Heart right ventricle (tissue), 16 donors: ENCODE measurements at regions not wholly inside any gene's neighbourhood (a gene's known extent, or its start where the extent isn't known, plus 50 kb on each side); places are given as distances from the start of the nearest gene placed in this dataset.
"Not testable (repeated sequence)": the region's sequence is repeated elsewhere in the genome, so short reads cannot be mapped to it uniquely, and the experiment has no call there.

Experiments
- ATAC-seq, 8 donors: fragments of 200-7000 bp; cut with Tn5 transposase; one replicate each; pipeline ENCODE4 v1.9.1; 2020; ENCODE audit warnings: mild to moderate bottlenecking in 8 of 8, moderate library complexity in 8 of 8, moderate number of reproducible peaks in 1 of 8
- DNase-seq, 2 donors: peaks; one replicate each; pipeline ENCODE4 v3.0.0-alpha.2; 2020
- H3K27ac ChIP-seq, 10 donors: fragments of 200-600 bp; sonication (generic) in 2 of 10; one replicate each; pipeline versions ENCODE4 v1.5.0 to v1.8.0; 2020 to 2022; ENCODE audit warnings: mild to moderate bottlenecking in 3 of 10
- H3K27me3 ChIP-seq, 7 donors: fragments of 200-600 bp; one replicate each; pipeline ENCODE4 v1.8.0; 2021 to 2022; ENCODE audit warnings: mild to moderate bottlenecking in 2 of 7
- H3K36me3 ChIP-seq, 9 donors: fragments of 200-600 bp; sonication (generic) in 1 of 9; one replicate each; pipeline versions ENCODE4 v1.5.0 to v1.8.0; 2020 to 2022; ENCODE audit warnings: mild to moderate bottlenecking in 2 of 9
- H3K4me1 ChIP-seq, 9 donors: fragments of 200-600 bp; sonication (generic) in 1 of 9; one replicate each; pipeline versions ENCODE4 v1.5.0 to v1.8.0; 2020 to 2022; ENCODE audit warnings: mild to moderate bottlenecking in 4 of 9
- H3K4me3 ChIP-seq, 10 donors: fragments of 200-600 bp; sonication (generic) in 2 of 10; one replicate each; pipeline versions ENCODE4 v1.5.0 to v1.8.0; 2020 to 2022; ENCODE audit warnings: mild to moderate bottlenecking in 7 of 10, moderate library complexity in 2 of 10
- H3K9me3 ChIP-seq, 11 donors: fragments of 200-600 bp in 10 of 11; sonication (generic) in 2 of 11; one replicate each; pipeline versions ENCODE4 v1.5.0 to v1.8.0; 2013 to 2022; ENCODE audit warnings: mild to moderate bottlenecking in 2 of 11, control low read depth in 1 of 11, moderate library complexity in 1 of 11
- WGBS, 2 donors: extraction: QIAGEN DNeasy Blood & Tissue Kit; methylation state at CpG; one replicate each; pipeline ENCODE4 v1.1.7; 2013; ENCODE audit warnings: inconsistent platforms in 1 of 2; 5-methylcytosine and 5-hydroxymethylcytosine counted together
- intact Hi-C, 10 donors: fragments of 100-400 bp; cut with DNase I; formaldehyde crosslinking; loops; one replicate each; pipeline versions ENCODE4 v1.11.1 to v1.14.2; 2022
- TF ChIP-seq, protein P1 (sequence below), 9 donors: fragments of 200-600 bp; sonication (generic) in 2 of 9; IDR thresholded peaks; one replicate each; pipeline versions ENCODE4 v1.5.0 to v1.8.0; 2021 to 2022; ENCODE audit warnings: antibody characterized with exemption in 9 of 9, mild to moderate bottlenecking in 5 of 9, moderate library complexity in 1 of 9
- donor health status: Arrhythmogenic right ventricular cardiomyopathy.
- donor health status: ischemic (EF 13 %, LVEDD 7.1; RV severe dilation, severe dysfunction).
- donor health status: healthy with polysubstance abuse.
- donor health status: DM: no; HTN: yes; CAD: no.
- donor health status: DM: no; HTN: no; CAD: no.
- donor health status: ischemic (EF 25% LVEDD 6.9; RV normal size, moderate dysfunction).
- donor health status: ischemic (EF 25% LVEDD 5.7; RV mildly dilated, moderate dysfunction).
- donor health status: healthy.
- donor health status: DM: yes; HTN: yes; CAD: no.
- donor health status: Ischemic cardiomyopathy.
- donor health status: ischemic (EF 35%, LVEDD 5.7; RV mildly dilated, moderate dysfunction).
- donor health status: nonischemic (EF 11% LVEDD 7.7; RV severe dilation, severe dysfunction).
- donor health status: DM: yes; HTN: yes; CAD: no.
- donor health status: PGD.
- donor health status: ischemic (EF 29% LVEDD 5.4; RV normal size, mild dysfunction).
- donor health status: nonischemic (EF 23%, LVEDD 6.1; RV moderate dilation, normal function).

DNA sequence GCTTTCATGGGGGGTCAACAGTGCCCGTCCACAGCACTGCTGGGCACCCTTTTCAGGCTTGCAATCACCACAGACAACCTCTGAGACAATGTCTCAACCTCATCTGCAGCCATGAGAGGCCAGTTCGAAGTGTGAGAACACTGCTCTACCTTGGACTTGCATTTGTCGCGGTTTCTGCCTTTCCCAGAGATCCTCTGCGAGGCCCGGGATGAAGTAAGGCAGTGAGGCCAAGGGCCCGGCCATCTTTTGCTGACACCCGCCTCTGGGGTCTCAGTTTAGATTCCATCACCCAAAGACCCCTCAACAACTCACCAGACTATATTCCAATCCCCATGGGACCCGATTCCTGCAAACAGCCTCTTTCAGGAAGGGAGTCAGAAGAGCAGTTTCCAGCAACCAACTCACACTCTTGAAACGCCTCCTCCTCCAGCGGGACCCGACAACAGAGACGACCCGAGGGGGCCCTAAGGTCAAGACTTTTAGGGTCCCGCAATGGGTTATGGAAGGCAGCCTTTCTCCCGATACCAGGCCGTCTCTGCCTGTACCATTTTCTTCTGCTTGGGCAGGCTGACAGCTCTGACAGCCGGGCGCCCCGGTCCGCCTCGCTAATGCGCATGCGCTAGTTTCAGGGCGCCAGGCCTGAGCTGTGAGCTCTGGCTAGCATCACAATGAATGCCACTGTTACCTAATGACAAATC lies 576.0 kb downstream of the KCNJ18 start:
- Histone ChIP-seq H3K4me3 (no peak overlapping the region), H3K36me3 (no peaks in the 10 kb centered on the region), H3K27me3 (no peaks in the 10 kb centered on the region), H3K9me3 (peaks cover 0 to 28% (median 0%) of the 10 kb centered on the region in 11 donors), H3K4me1 (no peaks in the 10 kb centered on the region), H3K27ac (no peak overlapping the region)
- intact Hi-C loops, result no loop called here
- DNase-seq, result no peak
- TF ChIP-seq, protein P1, sequence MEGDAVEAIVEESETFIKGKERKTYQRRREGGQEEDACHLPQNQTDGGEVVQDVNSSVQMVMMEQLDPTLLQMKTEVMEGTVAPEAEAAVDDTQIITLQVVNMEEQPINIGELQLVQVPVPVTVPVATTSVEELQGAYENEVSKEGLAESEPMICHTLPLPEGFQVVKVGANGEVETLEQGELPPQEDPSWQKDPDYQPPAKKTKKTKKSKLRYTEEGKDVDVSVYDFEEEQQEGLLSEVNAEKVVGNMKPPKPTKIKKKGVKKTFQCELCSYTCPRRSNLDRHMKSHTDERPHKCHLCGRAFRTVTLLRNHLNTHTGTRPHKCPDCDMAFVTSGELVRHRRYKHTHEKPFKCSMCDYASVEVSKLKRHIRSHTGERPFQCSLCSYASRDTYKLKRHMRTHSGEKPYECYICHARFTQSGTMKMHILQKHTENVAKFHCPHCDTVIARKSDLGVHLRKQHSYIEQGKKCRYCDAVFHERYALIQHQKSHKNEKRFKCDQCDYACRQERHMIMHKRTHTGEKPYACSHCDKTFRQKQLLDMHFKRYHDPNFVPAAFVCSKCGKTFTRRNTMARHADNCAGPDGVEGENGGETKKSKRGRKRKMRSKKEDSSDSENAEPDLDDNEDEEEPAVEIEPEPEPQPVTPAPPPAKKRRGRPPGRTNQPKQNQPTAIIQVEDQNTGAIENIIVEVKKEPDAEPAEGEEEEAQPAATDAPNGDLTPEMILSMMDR (IDR thresholded peaks at IDR 0.05), result no peak
- 63 to 75% methylated on average over 25 of the region's 25 CpGs for WGBS, 2 donors
- ATAC-seq, result no peak

DNA sequence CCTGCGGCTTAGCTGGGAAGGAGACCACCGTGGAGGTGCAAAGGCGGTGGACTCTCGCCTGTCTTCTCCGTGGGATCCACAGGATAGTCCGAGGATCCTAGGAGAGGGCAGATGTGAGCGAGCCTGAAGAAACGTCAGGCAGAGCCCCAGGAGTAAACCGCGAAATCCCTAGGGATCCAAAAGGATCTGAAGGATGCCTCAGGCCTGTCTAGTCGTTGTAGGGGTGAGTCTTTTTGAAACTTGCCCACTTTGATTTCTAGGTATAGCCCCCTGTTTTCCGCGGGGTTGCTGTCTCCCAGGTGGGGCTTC lies 576.5 kb downstream of the KCNJ18 start:
- intact Hi-C loops, result no loop called here
- peaks cover 0 to 23% (median 0%) of the 10 kb centered on the region in 11 donors for H3K9me3 ChIP-seq
- no peak overlapping the region for H3K4me3 ChIP-seq
- 58 to 69% methylated on average over 13 of the region's 13 CpGs for WGBS, 2 donors
- no peaks in the 10 kb centered on the region for H3K4me1 ChIP-seq
- TF ChIP-seq, protein P1 (IDR thresholded peaks at IDR 0.05), result no peak
- no peaks in the 10 kb centered on the region for H3K27me3 ChIP-seq
- no peak overlapping the region for H3K27ac ChIP-seq
- no peak for ATAC-seq
- no peak for DNase-seq
- no peaks in the 10 kb centered on the region for H3K36me3 ChIP-seq

DNA sequence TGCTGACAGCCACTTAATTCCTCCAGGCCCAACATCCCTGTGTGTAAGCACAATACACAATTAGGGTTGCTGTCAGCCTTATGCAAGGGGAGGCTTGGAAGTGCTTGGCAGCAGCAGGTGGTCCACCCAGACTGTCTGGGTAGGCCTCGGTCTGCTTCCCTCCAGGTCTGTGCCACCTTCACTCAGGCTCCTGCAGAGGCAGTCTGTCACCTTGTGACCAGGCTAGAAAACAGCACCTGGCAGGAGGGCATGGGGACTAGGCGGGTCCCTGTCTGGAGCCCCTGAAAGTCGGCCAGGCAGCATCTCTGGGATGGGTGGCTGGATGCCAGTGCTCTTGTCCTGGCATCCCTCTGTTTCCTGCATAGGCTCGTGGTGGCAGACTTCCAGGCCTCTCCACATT lies 578.1 kb downstream of the KCNJ18 start:
- Histone ChIP-seq H3K4me3 (no peak overlapping the region), H3K36me3 (no peaks in the 10 kb centered on the region), H3K4me1 (no peaks in the 10 kb centered on the region), H3K9me3 (peaks cover 0 to 15% (median 0%) of the 10 kb centered on the region in 11 donors), H3K27ac (no peak overlapping the region), H3K27me3 (peaks cover 0 to 3% (median 0%) of the 10 kb centered on the region in 7 donors)
- TF ChIP-seq, protein P1 (IDR thresholded peaks at IDR 0.05), result no peak
- ATAC-seq, result no peak
- intact Hi-C loops, result loop anchor here in 1 of 10 donors (10.0 kb wide), 1 partner anchor 56 kb away; no protein-coding TSS in a partner anchor
- no peak for DNase-seq
- 59 to 63% methylated on average over 4 of the region's 4 CpGs for WGBS, 2 donors

DNA sequence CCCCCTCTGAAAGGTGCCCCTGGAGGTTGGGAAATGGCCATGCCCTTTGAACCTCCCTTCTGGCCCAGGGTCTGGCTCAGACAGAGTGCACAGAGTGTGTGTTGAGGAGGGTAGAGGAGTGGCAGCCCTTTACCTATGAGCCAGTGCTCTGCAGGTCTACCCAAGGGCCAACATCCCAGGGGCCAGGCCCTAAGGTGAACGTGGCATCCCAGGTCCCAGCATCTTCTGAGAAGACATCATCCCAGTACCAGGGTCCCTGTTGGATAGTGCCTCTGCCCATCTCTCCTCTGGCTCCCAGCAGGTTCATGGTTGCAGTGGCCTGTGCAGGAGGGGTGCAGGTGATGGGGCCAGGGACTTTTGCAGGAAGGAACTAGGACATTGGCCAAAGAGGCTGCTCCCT lies 578.5 kb downstream of the KCNJ18 start:
- intact Hi-C loops, result loop anchor here in 1 of 10 donors (10.0 kb wide), 1 partner anchor 56 kb away; no protein-coding TSS in a partner anchor
- peaks cover 0 to 10% (median 0%) of the 10 kb centered on the region in 11 donors for H3K9me3 ChIP-seq
- not testable (repeated sequence) for H3K27me3 ChIP-seq, DNase-seq, H3K4me3 ChIP-seq, H3K27ac ChIP-seq, ATAC-seq, H3K36me3 ChIP-seq, H3K4me1 ChIP-seq
- WGBS, 2 donors, result 56 to 85% methylated on average over 1 of the region's 1 CpG
